B cell (primary cell): ENCODE measurements at regions not wholly inside any gene's neighbourhood (a gene's known extent, or its start where the extent isn't known, plus 50 kb on each side); places are given as distances from the start of the nearest gene placed in this dataset.

ENCODE experiments used
- ATAC-seq: fragments of 200-7000 bp; cut with Tn5 transposase; one replicate; pipeline ENCODE4 v1.10.0; 2021; ENCODE audit warnings: low read depth, mild to moderate bottlenecking, moderate number of reproducible peaks, moderate library complexity
- CTCF ChIA-PET: fragments of 350-600 bp; sonication (Branson Sonifier 250); formaldehyde crosslinking; loops from one replicate; lab custom pipeline; 2021; ENCODE audit warnings: antibody characterized with exemption, inconsistent platforms; lab: Charles Lee
- POLR2A ChIA-PET: fragments of 350-600 bp; sonication (Branson Sonifier 250); formaldehyde crosslinking; loops from one replicate; lab custom pipeline; 2021; ENCODE audit warnings: antibody characterized with exemption; lab: Charles Lee
- DNase-seq: peaks from one replicate; pipeline ENCODE4 v3.0.0; 2013
- H2AFZ ChIP-seq: 2 replicates; pipeline ENCODE4 v1.6.1; 2012; ENCODE audit warnings: mild to moderate bottlenecking, low read depth, low read length; ENCODE audit not compliant: insufficient read depth, poor library complexity, severe bottlenecking
- H3K27ac ChIP-seq, 2 donors: 1 replicate in 1 of 2; 2 replicates in 1 of 2; pipeline ENCODE4 v1.5.1; 2012 to 2013; ENCODE audit warnings: low read length in 2 of 2, mild to moderate bottlenecking in 2 of 2, moderate library complexity in 1 of 2
- H3K27me3 ChIP-seq, 4 experiments: fragments of 200-600 bp in 1 of 4; sonication (generic) in 1 of 4; replicated peaks in 1 of 4; 1 replicate in 2 of 4; 2 replicates in 2 of 4; pipeline versions ENCODE4 v1.6.1 to v1.7.0; 2013 to 2016; ENCODE audit warnings: low read length in 3 of 4, mild to moderate bottlenecking in 2 of 4, mixed read lengths in 1 of 4, moderate library complexity in 1 of 4; ENCODE audit not compliant: insufficient read depth in 4 of 4, control insufficient read depth in 3 of 4; ENCODE audit errors: control extremely low read depth in 1 of 4
- H3K36me3 ChIP-seq, 2 experiments: replicated peaks in 1 of 2; 1 replicate in 1 of 2; 2 replicates in 1 of 2; pipeline versions ENCODE4 v1.6.1 to v1.7.1; 2013; ENCODE audit warnings: low read length in 1 of 2; ENCODE audit not compliant: insufficient read depth in 2 of 2, control insufficient read depth in 1 of 2; ENCODE audit errors: control extremely low read depth in 1 of 2, extremely low read depth in 1 of 2
- H3K4me1 ChIP-seq, 2 donors: fragments of 200-600 bp in 1 of 2; sonication (generic) in 1 of 2; 1 replicate in 1 of 2; 2 replicates in 1 of 2; pipeline versions ENCODE4 v1.5.1 to v1.6.1; 2013 to 2017; ENCODE audit warnings: low read length in 2 of 2; ENCODE audit not compliant: control insufficient read depth in 2 of 2, insufficient read depth in 2 of 2
- H3K4me2 ChIP-seq: replicated peaks from 2 replicates; pipeline ENCODE3; 2012; ENCODE audit warnings: mild to moderate bottlenecking, low read depth, low read length; ENCODE audit not compliant: poor library complexity, severe bottlenecking
- H3K4me3 ChIP-seq, 5 experiments: fragments of 200-600 bp in 1 of 5; sonication (generic) in 1 of 5; 1 replicate in 3 of 5; 2 replicates in 2 of 5; pipeline versions ENCODE4 v1.5.1 to v1.7.0; 2011 to 2016; ENCODE audit warnings: low read length in 4 of 5, mild to moderate bottlenecking in 4 of 5, low read depth in 2 of 5, control low read depth in 1 of 5, moderate library complexity in 1 of 5; ENCODE audit not compliant: insufficient read depth in 1 of 5; ENCODE audit errors: control extremely low read depth in 1 of 5, extremely low read depth in 1 of 5
- H3K79me2 ChIP-seq: fragments of 200-600 bp; sonication (generic); one replicate; pipeline ENCODE4 v1.6.0; 2016; ENCODE audit warnings: low read length; ENCODE audit not compliant: control insufficient read depth, insufficient read depth
- H3K9ac ChIP-seq: fragments of 200-600 bp; sonication (generic); 2 replicates; pipeline ENCODE4 v1.6.1; 2017; ENCODE audit warnings: mild to moderate bottlenecking, low read length, moderate library complexity
- H3K9me3 ChIP-seq, 3 donors: one replicate each; pipeline versions ENCODE4 v1.6.1 to v1.7.1; 2013; ENCODE audit warnings: low read length in 2 of 3; ENCODE audit not compliant: control insufficient read depth in 2 of 3, insufficient read depth in 1 of 3; ENCODE audit errors: control extremely low read depth in 1 of 3
- H4K20me1 ChIP-seq: 2 replicates; pipeline ENCODE4 v1.6.0; 2012; ENCODE audit warnings: mild to moderate bottlenecking, low read length; ENCODE audit not compliant: insufficient read depth, control insufficient read depth, poor library complexity, severe bottlenecking
- H3K27ac Mint-ChIP-seq: one replicate; pipeline ENCODE4 v1.8.0; 2021; ENCODE audit warnings: mixed read lengths
- H3K27me3 Mint-ChIP-seq: one replicate; pipeline ENCODE4 v1.8.0; 2021; ENCODE audit warnings: mixed read lengths
- H3K4me1 Mint-ChIP-seq: one replicate; pipeline ENCODE4 v1.8.0; 2021; ENCODE audit warnings: mixed read lengths
- H3K4me3 Mint-ChIP-seq: one replicate; pipeline ENCODE4 v1.8.0; 2021; ENCODE audit warnings: mixed read lengths
- H3K9me3 Mint-ChIP-seq: one replicate; pipeline ENCODE4 v1.8.0; 2022; ENCODE audit warnings: mixed read lengths; ENCODE audit not compliant: insufficient read depth
- CTCF ChIP-seq: fragments of 200-600 bp; IDR thresholded peaks from one replicate; pipeline ENCODE4 v1.8.0; 2022; ENCODE audit warnings: antibody characterized with exemption, mild to moderate bottlenecking
- EZH2 ChIP-seq: IDR thresholded peaks from 2 replicates; pipeline ENCODE4 v1.6.1; 2012; ENCODE audit warnings: borderline replicate concordance, low read depth, mild to moderate bottlenecking, moderate library complexity, low read length; ENCODE audit not compliant: insufficient read depth, poor library complexity, severe bottlenecking
- WGBS: methylation state at CpG from one replicate; pipeline ENCODE4 v1.1.5; 2013; ENCODE audit warnings: missing lambda C conversion rate; ENCODE audit not compliant: insufficient coverage; 5-methylcytosine and 5-hydroxymethylcytosine counted together
- intact Hi-C: fragments of 100-400 bp; cut with micrococcal nuclease; formaldehyde crosslinking; loops from one replicate; pipeline ENCODE4 v1.10.0; 2022

- Mint-ChIP-seq H3K27me3 (no peaks in the 10 kb centered on the region), H3K4me3 (no peak overlapping the region), H3K9me3 (no peaks in the 10 kb centered on the region), H3K27ac (no peak overlapping the region), H3K4me1 (no peaks in the 10 kb centered on the region)
- TF ChIP-seq CTCF, result no peak
- TF ChIP-seq EZH2, result no peak
- CTCF ChIA-PET, result no interaction called here
- H3K4me3 ChIP-seq, result no peak overlapping the region
- no CpG with 5 or more reads among the region's 1 CpG for WGBS
- ATAC-seq (no peak), DNase-seq (no peak)
- no peaks in the 10 kb centered on the region for H3K27me3 ChIP-seq
- no peak overlapping the region for H3K4me2 ChIP-seq
- H3K9me3 ChIP-seq, result no peaks in the 10 kb centered on the region
- no peaks in the 10 kb centered on the region for H3K4me1 ChIP-seq
- POLR2A ChIA-PET, result no interaction called here
- no peaks in the 10 kb centered on the region for H3K36me3 ChIP-seq
- no peak overlapping the region for H2AFZ ChIP-seq
- H3K9ac ChIP-seq, result no peak overlapping the region
- no peaks in the 10 kb centered on the region for H3K79me2 ChIP-seq
- intact Hi-C loops, result no loop called here
- H4K20me1 ChIP-seq, result no peaks in the 10 kb centered on the region
- no peak overlapping the region for H3K27ac ChIP-seq
Measured at GRCh38 chr1:102084771-102085535, 88.2 kb upstream of the OLFM3 start.

- no peaks in the 10 kb centered on the region for H3K9me3 ChIP-seq
- H3K27ac Mint-ChIP-seq, result no peak overlapping the region
- ChIA-PET CTCF (no interaction called here), POLR2A (no interaction called here)
- H3K4me3 ChIP-seq, result no peak overlapping the region
- no peaks in the 10 kb centered on the region for H4K20me1 ChIP-seq
- H3K36me3 ChIP-seq, result no peaks in the 10 kb centered on the region
- H2AFZ ChIP-seq, result no peak overlapping the region
- ATAC-seq, result no peak
- 73% methylated on average over 1 of the region's 3 CpGs for WGBS
- H3K9me3 Mint-ChIP-seq, result peaks cover 3% of the 10 kb centered on the region
- intact Hi-C loops, result no loop called here
- no peaks in the 10 kb centered on the region for H3K27me3 Mint-ChIP-seq
- H3K4me3 Mint-ChIP-seq, result no peak overlapping the region
- no peaks in the 10 kb centered on the region for H3K27me3 ChIP-seq
- H3K4me1 Mint-ChIP-seq, result no peaks in the 10 kb centered on the region
- DNase-seq, result no peak
- H3K79me2 ChIP-seq, result no peaks in the 10 kb centered on the region
- no peak overlapping the region for H3K27ac ChIP-seq
- H3K4me2 ChIP-seq, result no peak overlapping the region
- H3K4me1 ChIP-seq, result no peaks in the 10 kb centered on the region
- no peak overlapping the region for H3K9ac ChIP-seq
- TF ChIP-seq CTCF (no peak), EZH2 (no peak)
Measured at GRCh38 chr1:102083192-102083591, 86.5 kb upstream of the OLFM3 start.
